ENCODE measurements at regions not wholly inside any gene's neighbourhood (a gene's known extent, or its start where the extent isn't known, plus 50 kb on each side); places are given as distances from the start of the nearest gene placed in this dataset.

DNA sequence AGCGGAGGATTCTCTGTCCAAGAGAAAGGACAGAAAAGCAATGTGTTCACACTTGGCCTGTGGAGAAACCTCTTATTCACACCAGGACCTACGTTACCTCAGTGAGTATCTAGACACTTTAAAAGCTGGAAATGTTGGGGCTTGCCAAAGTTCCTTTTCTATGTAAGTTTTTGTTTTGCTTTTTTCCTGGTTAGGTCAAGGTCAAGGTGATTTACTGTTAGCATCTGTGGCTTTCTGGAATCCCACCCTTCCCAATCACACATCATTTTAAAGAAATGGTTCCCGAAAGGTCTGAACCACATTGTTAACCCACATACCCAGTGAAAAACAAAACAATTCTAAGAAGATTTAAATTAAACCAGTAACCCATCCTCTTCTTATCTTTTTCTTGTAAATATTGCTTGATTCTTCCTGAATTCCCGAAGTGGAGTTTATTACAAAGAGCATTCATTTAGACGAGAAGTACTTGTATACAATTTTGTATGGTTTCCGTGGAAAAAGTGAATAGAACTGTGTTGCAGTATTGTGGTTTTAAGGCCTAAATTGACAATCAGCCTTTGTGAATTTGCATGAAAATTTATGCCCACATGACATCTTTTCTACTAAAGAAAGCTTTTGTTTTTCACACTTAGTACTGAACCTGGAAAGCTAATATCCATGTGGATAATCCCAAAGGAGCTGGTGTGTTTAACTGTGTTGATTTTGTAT is 827.0 kb upstream of the IGFBP3 start:
- no peak for DNase-seq

DNA sequence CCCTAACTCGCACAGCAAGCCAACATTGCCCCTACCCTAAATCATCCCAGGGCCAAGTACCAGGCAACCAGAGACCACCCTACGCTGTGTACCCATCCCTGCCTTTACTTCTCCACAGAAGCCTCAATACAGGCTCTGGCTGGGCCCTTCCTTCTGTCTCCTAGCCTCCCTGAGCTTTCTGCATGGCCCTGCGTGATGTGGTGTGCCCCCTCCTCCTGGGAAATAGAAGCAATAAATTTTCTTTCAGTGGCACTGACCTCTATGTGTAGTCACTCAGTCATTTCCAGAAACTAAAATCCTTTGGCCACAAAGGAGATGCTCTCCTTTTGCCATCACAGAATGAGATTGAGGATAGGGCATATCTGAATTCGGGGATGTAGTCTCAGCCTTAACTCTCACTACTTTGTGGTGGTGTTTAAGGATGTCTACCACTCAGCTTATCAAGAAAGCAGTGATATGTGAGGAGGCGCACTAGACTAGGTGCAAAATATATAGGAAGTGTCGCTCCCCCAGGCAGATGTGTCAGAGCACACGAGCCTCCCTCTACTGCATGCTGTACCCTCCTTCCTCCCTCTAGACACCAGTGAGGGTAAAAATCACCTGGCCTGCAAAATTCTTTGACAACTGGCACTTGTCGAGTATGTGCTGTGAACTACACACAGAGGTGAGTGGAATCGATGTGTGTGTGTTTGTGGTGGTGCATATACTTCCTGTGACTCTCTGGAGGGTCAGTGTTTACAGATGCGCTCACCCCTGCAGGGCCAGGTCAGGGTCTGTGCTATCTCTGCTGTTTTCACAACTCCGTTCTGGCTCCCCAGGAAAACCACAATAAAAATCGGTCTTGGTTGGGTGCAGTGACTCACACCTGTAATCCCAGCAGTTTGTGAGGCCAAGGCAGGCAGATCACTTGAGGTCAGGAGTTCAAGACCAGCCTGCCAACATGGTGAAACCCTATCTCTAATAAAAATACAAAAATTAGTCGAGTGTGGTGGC is 825.9 kb upstream of the IGFBP3 start:
- no peak for DNase-seq

DNA sequence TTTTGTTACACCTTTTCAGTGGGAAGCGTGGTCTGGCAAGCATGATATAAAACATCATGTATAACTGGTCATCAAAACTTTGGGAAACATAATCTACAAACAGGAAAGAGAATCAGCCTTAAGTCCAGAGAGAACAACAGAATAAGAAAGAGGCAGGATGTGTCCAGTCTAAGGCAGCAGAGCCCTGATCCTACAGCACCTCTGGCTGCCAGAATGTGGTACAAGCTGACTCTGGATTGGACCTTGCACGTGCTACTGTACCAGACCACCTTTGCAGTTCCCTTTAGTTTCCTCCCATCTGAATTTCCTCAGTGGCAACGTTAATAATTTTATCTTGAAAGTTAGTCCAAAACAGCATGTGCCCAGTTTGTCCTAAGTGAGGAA is 824.6 kb upstream of the IGFBP3 start:
- DNase-seq: no peak

DNA sequence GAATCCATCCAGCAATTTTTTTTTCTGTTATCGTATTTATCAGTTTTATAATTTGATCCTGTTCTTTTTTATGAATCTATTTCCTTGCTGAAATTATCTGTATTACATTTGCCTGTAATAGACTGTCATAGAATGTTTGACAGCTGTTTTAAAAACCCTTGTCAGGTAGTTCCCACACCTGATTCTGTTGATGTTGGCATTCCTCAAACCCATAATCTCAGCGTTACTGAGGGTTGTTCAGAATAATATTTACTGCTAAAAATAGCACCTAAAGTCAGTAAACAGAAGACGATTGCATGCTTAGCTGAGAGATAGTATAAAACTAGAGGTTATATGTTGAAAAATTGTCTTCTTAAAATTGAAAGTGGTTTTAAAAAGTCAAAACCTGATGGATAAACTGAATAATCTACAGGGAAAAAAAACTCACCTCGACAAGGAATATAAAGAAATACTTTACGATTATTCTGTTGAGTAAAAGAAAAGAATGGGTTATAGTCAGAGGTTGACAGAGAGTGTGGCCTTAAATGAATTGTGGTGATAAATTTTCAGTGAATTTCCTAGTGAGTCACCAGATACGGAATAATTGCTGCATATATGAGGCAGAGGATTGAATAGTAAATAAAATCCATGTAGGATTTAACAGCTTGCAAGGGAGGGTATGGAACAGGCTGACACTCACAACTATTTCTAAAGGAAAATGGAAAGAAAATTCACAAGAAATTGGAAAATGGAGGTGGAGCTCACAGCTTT is 824.1 kb upstream of the IGFBP3 start:
- no peak for DNase-seq

GRCh38 chr7:46742601-46743000 is 821.5 kb upstream of the IGFBP3 start:
- DNase-seq: no peak

DNA sequence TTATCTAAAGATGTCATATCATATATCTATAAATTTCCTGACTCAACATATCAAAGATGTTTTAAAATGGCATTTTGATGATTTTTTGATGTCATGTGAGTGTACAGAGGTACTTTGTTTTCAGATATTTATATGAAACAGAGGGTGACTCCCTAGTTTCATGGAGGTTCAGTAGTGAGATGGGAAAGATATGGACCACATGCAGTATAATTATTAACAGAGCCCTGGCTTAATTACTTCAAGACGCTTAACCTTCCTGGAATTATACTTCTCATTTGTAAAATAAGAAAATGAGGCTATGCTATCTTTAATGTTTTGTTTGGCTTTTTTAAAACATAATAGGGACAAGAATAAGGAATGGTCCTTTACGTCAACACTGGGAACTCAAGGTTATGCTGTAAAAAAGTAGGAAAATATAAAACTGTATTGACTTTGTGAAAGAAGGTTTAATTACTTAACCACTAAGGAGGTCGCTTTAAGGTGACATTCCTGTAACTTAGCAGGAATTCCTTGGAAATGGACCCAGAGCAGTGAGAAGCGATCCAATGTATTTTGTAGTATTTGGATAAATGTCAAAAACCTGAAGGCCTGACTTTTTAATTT is 821.0 kb upstream of the IGFBP3 start:
- DNase-seq: no peak

- DNase-seq: no peak
Observed at GRCh38 chr7:46741181-46741580, 820.1 kb upstream of the IGFBP3 start.

- DNase-seq: no peak
Observed at GRCh38 chr7:46739518-46740234, 818.6 kb upstream of the IGFBP3 start.

GRCh38 chr7:46738796-46739195 is 817.7 kb upstream of the IGFBP3 start:
- DNase-seq: no peak

GRCh38 chr7:46738165-46738564 is 817.1 kb upstream of the IGFBP3 start:
- DNase-seq: no peak

- DNase-seq: no peak
Observed at GRCh38 chr7:46725838-46726237, 804.8 kb upstream of the IGFBP3 start.

DNA sequence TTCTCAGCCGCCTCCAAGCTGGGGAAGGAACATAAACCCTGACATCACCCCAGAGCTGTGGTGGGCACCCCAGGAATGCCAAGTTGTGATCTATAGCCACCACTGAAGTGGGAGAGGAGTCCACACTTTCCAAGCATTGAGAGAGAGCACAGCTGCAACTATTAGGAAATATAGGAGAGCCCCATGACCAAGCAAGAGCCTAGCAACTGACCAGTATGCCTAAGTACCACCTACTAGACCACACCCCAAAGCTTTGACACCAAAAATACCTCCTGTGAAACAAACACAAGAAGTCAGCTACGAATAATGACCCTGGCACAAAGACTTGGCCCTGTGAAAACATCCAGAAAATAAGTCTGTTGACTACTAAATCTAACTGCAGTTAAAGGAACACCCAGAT is 804.1 kb upstream of the IGFBP3 start:
- DNase-seq: no peak

DNA sequence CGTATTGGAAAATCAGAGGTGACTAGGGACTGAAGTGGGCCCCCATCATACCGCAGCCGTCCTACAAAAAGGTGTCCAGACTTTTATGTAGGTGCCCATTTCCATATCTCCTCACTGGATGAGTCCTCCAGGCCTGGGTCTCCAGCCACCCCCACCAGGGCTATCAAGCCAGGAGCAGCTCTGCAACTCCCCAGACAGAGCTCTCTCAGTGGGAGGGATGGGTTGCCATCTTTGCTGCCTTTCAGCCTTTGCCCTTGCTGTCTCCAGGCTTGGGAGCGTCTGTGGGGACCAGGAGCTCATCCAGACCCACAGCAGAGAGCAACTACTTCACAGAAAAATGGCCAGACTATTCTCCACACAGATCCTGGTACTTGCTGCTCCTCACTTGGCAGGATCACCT is 802.7 kb upstream of the IGFBP3 start:
- DNase-seq: no peak

GRCh38 chr7:46723003-46723402 is 801.9 kb upstream of the IGFBP3 start:
- no peak for DNase-seq

DNA sequence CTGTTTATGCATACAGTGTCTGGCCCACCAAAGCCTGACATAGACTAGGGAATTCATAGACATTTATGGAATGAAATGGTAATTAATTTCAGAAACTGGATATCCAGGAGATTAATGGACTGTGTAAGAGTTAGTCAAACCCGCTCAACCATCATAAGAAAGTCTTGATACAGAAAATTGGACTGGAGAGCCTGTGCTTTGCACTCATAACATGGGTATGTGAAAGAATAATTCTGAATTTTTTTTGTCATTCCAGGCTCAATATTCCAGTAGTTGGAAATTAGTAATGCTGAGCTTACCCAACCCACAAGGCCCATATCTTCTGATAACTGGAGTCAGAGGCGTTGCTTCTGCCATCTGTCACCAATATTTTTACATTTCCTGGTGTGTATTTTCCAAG is 799.7 kb upstream of the IGFBP3 start:
- no peak for DNase-seq

GRCh38 chr7:46719616-46720015 is 798.5 kb upstream of the IGFBP3 start:
- no peak for DNase-seq

DNA sequence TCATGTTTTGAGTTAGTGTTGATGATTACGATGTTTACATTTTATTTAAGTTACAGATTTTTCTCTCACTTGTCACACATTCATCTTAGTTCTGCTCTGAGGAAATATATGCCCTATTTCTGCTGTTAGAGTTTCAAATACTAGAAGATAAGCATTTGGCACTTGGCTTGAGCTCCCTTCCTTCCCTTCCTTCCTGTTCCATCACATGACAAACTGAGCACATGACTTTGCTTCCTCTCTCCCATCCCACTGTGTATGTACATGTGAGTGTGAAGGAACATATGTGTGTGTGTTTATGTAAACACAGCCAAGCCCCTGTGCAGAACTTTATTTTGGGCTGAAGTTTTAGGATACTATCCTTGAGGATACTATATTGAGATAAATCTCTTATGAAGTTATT is 795.9 kb upstream of the IGFBP3 start:
- DNase-seq: no peak

DNA sequence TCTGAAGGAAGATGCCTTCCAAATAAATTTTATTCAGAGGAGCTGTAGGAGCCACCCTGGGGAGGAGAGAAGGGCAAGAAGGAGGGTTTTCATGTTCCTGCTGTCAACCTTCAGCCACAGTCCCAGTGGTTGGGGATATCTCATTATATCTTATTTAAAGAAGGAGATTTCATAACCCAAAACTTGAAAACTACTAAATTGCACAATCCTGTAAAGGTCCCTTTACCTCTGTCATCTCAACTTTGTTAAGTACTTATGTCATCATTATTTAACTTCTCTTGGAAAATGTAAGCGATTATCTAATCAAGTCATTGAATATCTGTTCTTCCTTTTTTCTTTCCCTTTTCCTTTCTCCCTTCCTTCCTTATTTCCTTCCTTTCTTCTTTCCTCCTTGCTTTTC is 794.5 kb upstream of the IGFBP3 start:
- DNase-seq: no peak

DNA sequence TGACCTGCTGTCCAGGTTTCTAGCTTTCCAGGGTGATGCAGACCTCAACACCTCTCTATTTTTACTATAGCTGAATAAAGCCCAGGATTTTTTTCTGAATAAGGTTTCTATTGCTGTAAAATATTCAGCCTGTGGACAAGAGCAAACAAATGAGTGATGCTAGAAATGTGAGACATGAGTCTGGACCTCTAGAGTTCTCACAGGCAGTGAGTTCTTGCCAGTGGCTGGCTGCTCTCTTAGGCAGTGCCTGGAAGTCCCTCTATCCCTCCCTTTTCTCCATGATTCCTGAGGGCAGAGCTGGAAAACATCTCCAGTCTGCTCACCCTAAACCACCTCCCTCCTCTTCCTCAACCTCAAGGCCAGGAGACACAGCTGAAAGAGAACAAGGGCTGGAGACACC is 793.8 kb upstream of the IGFBP3 start:
- DNase-seq: no peak

- no peak for DNase-seq
Observed at GRCh38 chr7:46713868-46714596, 793.0 kb upstream of the IGFBP3 start.

GRCh38 chr7:46710927-46711326 is 789.9 kb upstream of the IGFBP3 start:
- DNase-seq: no peak

DNA sequence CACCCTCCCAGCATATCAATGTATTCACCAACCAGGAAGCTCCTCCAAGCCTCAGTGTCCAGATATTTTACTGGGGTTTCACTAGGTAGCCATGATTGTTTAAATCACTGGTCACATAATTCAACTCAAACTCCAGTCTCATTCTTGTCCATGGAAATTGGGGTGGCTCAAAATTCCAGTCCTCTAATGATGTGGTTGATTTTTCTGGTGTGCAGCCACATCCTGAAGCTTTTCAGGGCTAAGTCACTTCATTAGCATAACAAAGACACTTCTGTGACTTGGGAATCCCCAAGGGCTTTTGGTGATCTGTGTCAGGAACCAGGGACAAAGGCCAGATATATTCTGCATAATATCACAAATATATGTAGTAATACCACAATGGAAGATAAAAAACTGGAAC is 786.9 kb upstream of the IGFBP3 start:
- DNase-seq: no peak

Data from retina (tissue), 1 donor.